ENCODE measurements at regions not wholly inside any gene's neighbourhood (a gene's known extent, or its start where the extent isn't known, plus 50 kb on each side); places are given as distances from the start of the nearest gene placed in this dataset.

DNA sequence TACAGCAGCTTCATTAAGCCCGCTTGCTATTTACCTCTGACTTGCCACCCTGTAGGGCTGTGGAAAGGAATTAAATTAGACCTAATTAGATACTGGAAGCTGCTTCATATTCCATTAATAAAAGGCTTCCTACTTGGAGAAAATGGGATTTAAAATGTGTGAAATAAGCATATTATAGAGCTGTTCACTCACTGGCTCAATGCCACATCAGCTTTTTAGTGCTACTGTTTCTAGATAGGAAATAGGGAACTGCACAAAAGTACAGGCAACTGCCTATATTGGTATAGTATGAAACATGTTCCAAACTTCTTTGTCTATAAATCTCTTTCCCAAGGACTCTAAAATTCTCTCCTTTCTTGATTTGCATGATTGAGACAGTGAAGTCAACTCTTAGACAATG, 407.9 kb upstream of the AADAT start (continued):
- TF ChIP-seq, protein P1, sequence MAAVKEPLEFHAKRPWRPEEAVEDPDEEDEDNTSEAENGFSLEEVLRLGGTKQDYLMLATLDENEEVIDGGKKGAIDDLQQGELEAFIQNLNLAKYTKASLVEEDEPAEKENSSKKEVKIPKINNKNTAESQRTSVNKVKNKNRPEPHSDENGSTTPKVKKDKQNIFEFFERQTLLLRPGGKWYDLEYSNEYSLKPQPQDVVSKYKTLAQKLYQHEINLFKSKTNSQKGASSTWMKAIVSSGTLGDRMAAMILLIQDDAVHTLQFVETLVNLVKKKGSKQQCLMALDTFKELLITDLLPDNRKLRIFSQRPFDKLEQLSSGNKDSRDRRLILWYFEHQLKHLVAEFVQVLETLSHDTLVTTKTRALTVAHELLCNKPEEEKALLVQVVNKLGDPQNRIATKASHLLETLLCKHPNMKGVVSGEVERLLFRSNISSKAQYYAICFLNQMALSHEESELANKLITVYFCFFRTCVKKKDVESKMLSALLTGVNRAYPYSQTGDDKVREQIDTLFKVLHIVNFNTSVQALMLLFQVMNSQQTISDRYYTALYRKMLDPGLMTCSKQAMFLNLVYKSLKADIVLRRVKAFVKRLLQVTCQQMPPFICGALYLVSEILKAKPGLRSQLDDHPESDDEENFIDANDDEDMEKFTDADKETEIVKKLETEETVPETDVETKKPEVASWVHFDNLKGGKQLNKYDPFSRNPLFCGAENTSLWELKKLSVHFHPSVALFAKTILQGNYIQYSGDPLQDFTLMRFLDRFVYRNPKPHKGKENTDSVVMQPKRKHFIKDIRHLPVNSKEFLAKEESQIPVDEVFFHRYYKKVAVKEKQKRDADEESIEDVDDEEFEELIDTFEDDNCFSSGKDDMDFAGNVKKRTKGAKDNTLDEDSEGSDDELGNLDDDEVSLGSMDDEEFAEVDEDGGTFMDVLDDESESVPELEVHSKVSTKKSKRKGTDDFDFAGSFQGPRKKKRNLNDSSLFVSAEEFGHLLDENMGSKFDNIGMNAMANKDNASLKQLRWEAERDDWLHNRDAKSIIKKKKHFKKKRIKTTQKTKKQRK (IDR thresholded peaks at IDR 0.05; ENCODE audit: borderline replicate concordance, low read depth, low read length) = no peak
- TF ChIP-seq ZNF134 (CRISPR knock-in tag; conservative IDR thresholded peaks at IDR 0.05) = no peak
- TF ChIP-seq BDP1 (IDR thresholded peaks at IDR 0.05; ENCODE audit: insufficient read depth, insufficient read length) = no peak
- TF ChIP-seq NCOA4 (IDR thresholded peaks at IDR 0.05; ENCODE audit: partially characterized antibody) = no peak

- no peak overlapping the region for H2AFZ ChIP-seq (ENCODE audit: low read depth, low read length)
- CTCF ChIA-PET (ENCODE audit: low intra/inter-chr PET ratio) = no interaction called here
- H3K9ac ChIP-seq (ENCODE audit: insufficient read depth in 1 of 2, low read depth in 2 of 2, low read length in 2 of 2) = no peak overlapping the region
- FAIRE-seq (no peak), DNase-seq (ENCODE audit: extremely low read depth in 1 of 4, low spot score in 3 of 4) (no peak), ATAC-seq (no peak)
- H4K20me1 ChIP-seq (replicated peaks; ENCODE audit: control insufficient read depth, insufficient read depth, low read length) = no peaks in the 10 kb centered on the region
- H3K9me3 ChIP-seq (replicated peaks; ENCODE audit: control insufficient read depth, insufficient read depth, low read depth, low read length) = no peaks in the 10 kb centered on the region; the same call in 1 of the 2 replicates
- intact Hi-C loops (cut with micrococcal nuclease) (no loop called here), in situ Hi-C loops (cut with MboI) (no loop called here)
- no peaks in the 10 kb centered on the region for H3K36me3 ChIP-seq (ENCODE audit: control insufficient read depth, insufficient read depth, low read length)
- no peaks in the 10 kb centered on the region for H3K79me2 ChIP-seq (ENCODE audit: control insufficient read depth, insufficient read depth, low read length)
- no peaks in the 10 kb centered on the region for H3K9me1 ChIP-seq (ENCODE audit: control insufficient read depth, insufficient read depth, low read length)
- no TSS peak for BruUV-seq (replicated peaks)
- WGBS (ENCODE audit: insufficient coverage, low coverage, missing lambda C conversion rate) = 1% methylated on average over 12 of the region's 12 CpGs
- H3K27me3 ChIP-seq (ENCODE audit: control insufficient read depth in 2 of 2, insufficient read depth in 2 of 2, low read length in 2 of 2) = no peaks in the 10 kb centered on the region
- H3K4me1 ChIP-seq (replicated peaks in 1 of 2; ENCODE audit: control insufficient read depth in 2 of 2, insufficient read depth in 2 of 2, low read length in 2 of 2) = no peaks in the 10 kb centered on the region
- no peak overlapping the region for H3K27ac ChIP-seq (ENCODE audit: extremely low read depth, low read depth, low read length)
- no peak overlapping the region for H3K4me2 ChIP-seq (ENCODE audit: insufficient read depth, low read length)
- POLR2A ChIA-PET = no interaction called here
- no peak overlapping the region for H3K4me3 ChIP-seq
- TF ChIP-seq PPARD (CRISPR knock-in tag; IDR thresholded peaks at IDR 0.05) (no peak), TRIM28 (IDR thresholded peaks at IDR 0.05) (no peak), ZNF668 (CRISPR knock-in tag; IDR thresholded peaks at IDR 0.05) (no peak), TAF7 (tag; IDR thresholded peaks at IDR 0.05) (no peak), FOSL1 (tag; conservative IDR thresholded peaks at IDR 0.05) (no peak), TCF7L2 (IDR thresholded peaks at IDR 0.05; ENCODE audit: low read depth, low read length) (no peak)
- TF ChIP-seq, protein P2, sequence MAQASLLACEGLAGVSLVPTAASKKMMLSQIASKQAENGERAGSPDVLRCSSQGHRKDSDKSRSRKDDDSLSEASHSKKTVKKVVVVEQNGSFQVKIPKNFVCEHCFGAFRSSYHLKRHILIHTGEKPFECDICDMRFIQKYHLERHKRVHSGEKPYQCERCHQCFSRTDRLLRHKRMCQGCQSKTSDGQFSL (CRISPR knock-in tag; IDR thresholded peaks at IDR 0.05) = no peak
- TF ChIP-seq, protein P2 (tag; IDR thresholded peaks at IDR 0.05) = no peak
- TF ChIP-seq, protein P3, sequence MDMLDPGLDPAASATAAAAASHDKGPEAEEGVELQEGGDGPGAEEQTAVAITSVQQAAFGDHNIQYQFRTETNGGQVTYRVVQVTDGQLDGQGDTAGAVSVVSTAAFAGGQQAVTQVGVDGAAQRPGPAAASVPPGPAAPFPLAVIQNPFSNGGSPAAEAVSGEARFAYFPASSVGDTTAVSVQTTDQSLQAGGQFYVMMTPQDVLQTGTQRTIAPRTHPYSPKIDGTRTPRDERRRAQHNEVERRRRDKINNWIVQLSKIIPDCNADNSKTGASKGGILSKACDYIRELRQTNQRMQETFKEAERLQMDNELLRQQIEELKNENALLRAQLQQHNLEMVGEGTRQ (CRISPR knock-in tag; IDR thresholded peaks at IDR 0.05) = no peak
- TF ChIP-seq, protein P4, sequence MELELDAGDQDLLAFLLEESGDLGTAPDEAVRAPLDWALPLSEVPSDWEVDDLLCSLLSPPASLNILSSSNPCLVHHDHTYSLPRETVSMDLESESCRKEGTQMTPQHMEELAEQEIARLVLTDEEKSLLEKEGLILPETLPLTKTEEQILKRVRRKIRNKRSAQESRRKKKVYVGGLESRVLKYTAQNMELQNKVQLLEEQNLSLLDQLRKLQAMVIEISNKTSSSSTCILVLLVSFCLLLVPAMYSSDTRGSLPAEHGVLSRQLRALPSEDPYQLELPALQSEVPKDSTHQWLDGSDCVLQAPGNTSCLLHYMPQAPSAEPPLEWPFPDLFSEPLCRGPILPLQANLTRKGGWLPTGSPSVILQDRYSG (tag; conservative IDR thresholded peaks at IDR 0.05; ENCODE audit: low read depth) = no peak
- TF ChIP-seq, protein P5, sequence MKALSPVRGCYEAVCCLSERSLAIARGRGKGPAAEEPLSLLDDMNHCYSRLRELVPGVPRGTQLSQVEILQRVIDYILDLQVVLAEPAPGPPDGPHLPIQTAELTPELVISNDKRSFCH (CRISPR knock-in tag; IDR thresholded peaks at IDR 0.05) = no peak
- TF ChIP-seq, protein P5 (tag; IDR thresholded peaks at IDR 0.05) = no peak
Observed at GRCh38 chr4:170497112-170497511, 407.4 kb upstream of the AADAT start.

All from K562 (cell line).